Caco-2 (cell line): ENCODE measurements at regions not wholly inside any gene's neighbourhood (a gene's known extent, or its start where the extent isn't known, plus 50 kb on each side); places are given as distances from the start of the nearest gene placed in this dataset.
"Not testable (repeated sequence)": the region's sequence is repeated elsewhere in the genome, so short reads cannot be mapped to it uniquely, and the experiment has no call there.

ENCODE experiments used
- BruUV-seq: library from RNA; stranded (reverse); fragments of 400-500 nt; replicated peaks from 2 replicates; lab custom pipeline; 2021; lab: Mats Ljungman, UMichigan
- CTCF ChIA-PET: fragments of 300-600 bp; sonication (Branson Sonifier 250); formaldehyde crosslinking; loops from one replicate; lab custom pipeline; 2022; ENCODE audit warnings: antibody characterized with exemption; lab: Charles Lee
- POLR2A ChIA-PET: fragments of 300-600 bp; sonication (Branson Sonifier 250); formaldehyde crosslinking; loops from one replicate; lab custom pipeline; 2022; ENCODE audit warnings: antibody characterized with exemption; lab: Charles Lee
- DNase-seq, 2 experiments: peaks; one replicate each; pipeline versions ENCODE4 v3.0.0 to v3.0.0-alpha.2; 2020 to 2022
- H3K27me3 ChIP-seq: replicated peaks from 2 replicates; pipeline ENCODE4 v1.6.0; 2011; ENCODE audit warnings: low read length; ENCODE audit not compliant: control insufficient read depth, insufficient read depth
- H3K36me3 ChIP-seq: 2 replicates; pipeline ENCODE4 v1.5.1; 2011; ENCODE audit warnings: low read length; ENCODE audit not compliant: control insufficient read depth, insufficient read depth
- H3K4me1 ChIP-seq: fragments of 250-450 bp; sonication (Bioruptor Pico); 2 replicates; pipeline ENCODE4 v1.5.1; 2020; ENCODE audit warnings: mild to moderate bottlenecking
- H3K4me3 ChIP-seq: 2 replicates; pipeline ENCODE4 v1.5.1; 2011; ENCODE audit warnings: low read depth, mild to moderate bottlenecking, control low read depth, low read length
- H3K9me3 ChIP-seq: fragments of 250-450 bp; sonication (Bioruptor Pico); 2 replicates; pipeline ENCODE4 v1.5.1; 2020; ENCODE audit warnings: mild to moderate bottlenecking, moderate library complexity
- H3K27ac Mint-ChIP-seq: one replicate; pipeline ENCODE4 v1.8.0; 2022; ENCODE audit warnings: mixed read lengths; ENCODE audit not compliant: unreplicated experiment
- H3K27me3 Mint-ChIP-seq: one replicate; pipeline ENCODE4 v1.8.0; 2022; ENCODE audit warnings: mixed read lengths; ENCODE audit not compliant: insufficient read depth, unreplicated experiment
- H3K36me3 Mint-ChIP-seq: one replicate; pipeline ENCODE4 v1.8.0; 2022; ENCODE audit warnings: mild to moderate bottlenecking, mixed read lengths; ENCODE audit not compliant: insufficient read depth, unreplicated experiment
- H3K4me1 Mint-ChIP-seq: one replicate; pipeline ENCODE4 v1.8.0; 2022; ENCODE audit warnings: low read depth, mixed read lengths; ENCODE audit not compliant: unreplicated experiment
- H3K4me3 Mint-ChIP-seq: one replicate; pipeline ENCODE4 v1.8.0; 2022; ENCODE audit warnings: mild to moderate bottlenecking, moderate library complexity, mixed read lengths; ENCODE audit not compliant: unreplicated experiment
- H3K9me3 Mint-ChIP-seq: one replicate; pipeline ENCODE4 v1.8.0; 2022; ENCODE audit warnings: mixed read lengths; ENCODE audit not compliant: unreplicated experiment
- intact Hi-C: fragments of 100-400 bp; cut with micrococcal nuclease; formaldehyde crosslinking; loops from one replicate; pipeline ENCODE4 v1.10.0; 2022; ENCODE audit not compliant: unreplicated experiment

- POLR2A ChIA-PET, H3K4me3 Mint-ChIP-seq: not testable (repeated sequence)
Observed at GRCh38 chr7:55698607-55699449, 126.5 kb upstream of the VOPP1 start.

GRCh38 chr7:55695893-55696701 is 123.8 kb upstream of the VOPP1 start:
- DNase-seq, H3K36me3 ChIP-seq, H3K4me1 ChIP-seq, BruUV-seq, H3K4me1 Mint-ChIP-seq, H3K4me3 Mint-ChIP-seq, H3K36me3 Mint-ChIP-seq, H3K27me3 Mint-ChIP-seq, H3K9me3 ChIP-seq, POLR2A ChIA-PET, intact Hi-C loops, H3K4me3 ChIP-seq, H3K27me3 ChIP-seq, H3K9me3 Mint-ChIP-seq, H3K27ac Mint-ChIP-seq, CTCF ChIA-PET: not testable (repeated sequence)

More at GRCh38 chr7:55698607-55699449, 126.5 kb upstream of the VOPP1 start:
- H3K27ac Mint-ChIP-seq, intact Hi-C loops, H3K36me3 ChIP-seq, H3K9me3 Mint-ChIP-seq, H3K9me3 ChIP-seq, H3K4me1 Mint-ChIP-seq, H3K27me3 ChIP-seq, H3K4me1 ChIP-seq, H3K4me3 ChIP-seq, H3K27me3 Mint-ChIP-seq, H3K36me3 Mint-ChIP-seq, CTCF ChIA-PET: not testable (repeated sequence)
- peak; percentile 36 to 65 for DNase-seq
- TSS peak; percentile 84 for BruUV-seq

DNA sequence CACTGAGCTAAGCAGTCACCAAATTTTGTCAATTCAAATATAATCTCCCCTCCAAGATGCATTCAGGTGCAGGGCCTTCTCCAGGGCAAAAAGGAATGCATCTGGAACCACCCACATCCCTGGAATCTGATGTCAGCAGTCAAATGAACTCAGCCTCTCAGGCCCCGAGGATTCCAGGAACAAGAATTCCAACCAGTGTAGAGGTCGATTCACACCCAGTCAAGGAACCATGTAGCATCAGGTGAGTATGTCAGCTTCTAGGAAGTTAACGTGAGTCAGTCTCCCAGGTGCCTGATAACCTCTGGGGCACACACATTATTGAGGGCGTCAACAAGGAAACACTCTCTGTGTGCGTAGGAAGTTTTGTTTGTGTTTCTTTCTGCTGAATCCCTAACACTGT is 122.2 kb upstream of the VOPP1 start:
- H3K27ac Mint-ChIP-seq, POLR2A ChIA-PET, H3K4me1 Mint-ChIP-seq, H3K27me3 Mint-ChIP-seq, H3K27me3 ChIP-seq, H3K4me3 Mint-ChIP-seq, H3K9me3 Mint-ChIP-seq, H3K4me3 ChIP-seq, H3K9me3 ChIP-seq, CTCF ChIA-PET, H3K36me3 ChIP-seq, BruUV-seq, intact Hi-C loops, H3K4me1 ChIP-seq, H3K36me3 Mint-ChIP-seq: not testable (repeated sequence)
- DNase-seq: peak; percentile 28 to 78

DNA sequence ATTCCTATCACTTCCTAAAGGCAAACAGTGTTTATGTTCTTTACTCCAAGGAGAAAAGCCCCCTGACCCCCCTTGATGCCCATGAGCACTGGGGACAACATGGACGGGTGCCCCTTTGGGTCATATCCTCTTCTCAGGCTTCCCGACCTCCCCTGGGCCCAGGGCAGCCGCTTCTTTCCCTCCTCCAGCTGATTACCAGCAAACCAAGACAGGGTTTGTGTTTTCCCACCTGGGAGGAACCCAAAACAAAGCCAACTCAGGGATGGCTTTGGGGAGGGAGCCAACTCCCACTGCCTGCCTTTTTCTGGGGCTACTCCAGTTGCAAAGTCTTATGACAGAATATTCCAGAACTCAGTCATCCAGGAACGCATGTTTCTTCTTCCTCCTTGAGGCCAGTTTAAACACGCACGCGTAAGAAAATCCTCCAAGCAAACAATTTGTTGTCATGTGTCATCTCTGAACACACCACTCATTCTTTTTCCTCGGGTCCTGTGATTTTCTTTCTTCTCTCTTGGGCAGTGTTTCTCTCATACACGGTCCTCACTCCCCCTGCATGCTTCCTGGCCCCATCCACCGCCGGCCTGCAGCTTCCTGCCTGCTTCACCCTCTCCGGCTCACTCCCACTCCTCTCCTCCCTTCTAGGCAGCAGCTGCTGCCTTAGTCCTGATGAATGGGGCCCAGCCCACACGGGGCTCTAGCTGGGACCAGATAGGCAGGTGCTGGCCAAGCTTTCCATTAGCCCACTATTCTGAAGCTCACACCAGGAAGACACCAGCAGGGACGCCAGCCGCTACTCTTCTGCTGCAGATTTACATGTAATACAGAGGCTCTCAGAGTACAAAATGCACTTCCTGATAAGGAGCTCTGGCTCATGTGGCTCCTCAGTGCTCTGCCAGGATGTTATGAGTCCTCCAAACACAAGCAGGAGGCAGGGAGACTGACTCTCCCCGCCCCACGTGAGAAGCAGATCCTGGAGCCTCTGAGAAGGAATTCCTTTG is 116.7 kb upstream of the VOPP1 start:
- CTCF ChIA-PET, H3K9me3 Mint-ChIP-seq, H3K27me3 ChIP-seq, intact Hi-C loops, DNase-seq, H3K9me3 ChIP-seq, POLR2A ChIA-PET, H3K36me3 Mint-ChIP-seq, H3K4me3 ChIP-seq, H3K4me1 ChIP-seq, BruUV-seq, H3K4me1 Mint-ChIP-seq, H3K36me3 ChIP-seq, H3K27me3 Mint-ChIP-seq, H3K27ac Mint-ChIP-seq, H3K4me3 Mint-ChIP-seq: not testable (repeated sequence)

DNA sequence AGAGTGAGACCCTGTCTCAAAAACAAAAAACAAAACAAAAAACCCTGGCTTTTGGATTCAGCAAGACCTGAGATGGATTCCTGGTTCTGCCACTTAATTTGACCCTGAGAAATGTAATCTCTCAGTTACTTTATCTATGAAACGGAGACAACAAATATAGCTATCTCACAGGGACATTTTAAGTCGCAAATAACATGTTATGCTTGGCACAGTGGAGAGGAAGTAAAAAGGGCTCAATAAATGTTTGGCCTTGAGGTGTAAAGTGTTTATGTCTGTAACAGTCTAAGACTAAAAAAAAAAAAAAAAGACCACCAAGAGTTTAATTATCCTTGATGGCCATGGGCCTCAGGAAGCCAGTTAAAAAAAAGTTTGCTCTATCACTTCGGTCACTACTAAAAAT is 116.0 kb upstream of the VOPP1 start:
- H3K36me3 ChIP-seq, H3K4me1 ChIP-seq, H3K9me3 ChIP-seq, DNase-seq, H3K36me3 Mint-ChIP-seq, H3K9me3 Mint-ChIP-seq, POLR2A ChIA-PET, CTCF ChIA-PET, BruUV-seq, H3K27me3 ChIP-seq, H3K4me1 Mint-ChIP-seq, H3K27ac Mint-ChIP-seq, intact Hi-C loops, H3K27me3 Mint-ChIP-seq, H3K4me3 Mint-ChIP-seq, H3K4me3 ChIP-seq: not testable (repeated sequence)

GRCh38 chr7:55687252-55687651 is 115.0 kb upstream of the VOPP1 start:
- H3K4me3 ChIP-seq, H3K36me3 ChIP-seq, H3K4me3 Mint-ChIP-seq, H3K9me3 Mint-ChIP-seq, CTCF ChIA-PET, H3K4me1 ChIP-seq, H3K9me3 ChIP-seq, H3K4me1 Mint-ChIP-seq, BruUV-seq, POLR2A ChIA-PET, H3K27ac Mint-ChIP-seq, H3K27me3 ChIP-seq, H3K27me3 Mint-ChIP-seq, DNase-seq, intact Hi-C loops, H3K36me3 Mint-ChIP-seq: not testable (repeated sequence)
